NCI-H1417 treated with DMSO at 0.1 percent for 48 hours (cell line): ENCODE measurements at regions not wholly inside any gene's neighbourhood (a gene's known extent, or its start where the extent isn't known, plus 50 kb on each side); places are given as distances from the start of the nearest gene placed in this dataset.
"Not testable (repeated sequence)": the region's sequence is repeated elsewhere in the genome, so short reads cannot be mapped to it uniquely, and the experiment has no call there.

Experiments
- DNase-seq: peaks from one replicate; lab custom pipeline; 2025; lab: John Stamatoyannopoulos, UW

- no peak for DNase-seq
Observed at GRCh38 chr6:44742201-44742600, 354.7 kb downstream of the CDC5L start.

- DNase-seq: no peak
Observed at GRCh38 chr6:44742828-44743372, 355.4 kb downstream of the CDC5L start.

DNA sequence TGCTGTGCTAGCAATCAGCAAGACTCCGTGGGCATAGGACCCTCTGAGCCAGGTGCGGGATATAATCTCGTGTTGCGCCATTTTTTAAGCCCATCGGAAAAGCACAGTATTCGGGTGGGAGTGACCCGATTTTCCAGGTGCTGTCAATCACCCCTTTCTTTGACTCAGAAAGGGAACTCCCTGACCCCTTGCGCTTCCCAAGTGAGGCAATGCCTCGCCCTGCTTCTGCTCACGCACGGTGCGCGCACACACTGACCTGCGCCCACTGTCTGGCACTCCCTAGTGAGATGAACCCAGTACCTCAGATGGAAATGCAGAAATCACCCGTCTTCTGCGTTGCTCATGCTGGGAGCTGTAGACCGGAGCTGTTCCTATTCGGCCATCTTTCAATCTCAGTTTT lies 372.6 kb downstream of the CDC5L start:
- DNase-seq: not testable (repeated sequence)

DNA sequence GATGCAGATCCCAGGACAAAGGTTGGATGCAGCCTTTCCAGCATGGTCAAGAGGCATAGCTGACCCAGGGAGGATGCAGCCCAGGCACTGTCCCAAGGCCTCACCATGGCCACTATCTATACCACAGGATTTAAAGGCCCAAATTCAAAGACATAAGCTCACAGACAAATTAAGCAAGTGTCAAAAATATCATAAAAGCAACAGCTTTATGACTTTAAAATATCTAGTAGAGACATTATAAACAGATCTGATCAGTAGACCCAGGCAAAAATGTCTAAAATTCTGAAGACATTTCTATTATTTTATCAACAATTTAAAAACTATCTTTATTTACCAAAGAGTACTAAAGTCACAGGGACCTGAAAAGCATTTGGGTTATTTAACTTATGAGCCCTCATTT lies 373.5 kb downstream of the CDC5L start:
- no peak for DNase-seq

DNA sequence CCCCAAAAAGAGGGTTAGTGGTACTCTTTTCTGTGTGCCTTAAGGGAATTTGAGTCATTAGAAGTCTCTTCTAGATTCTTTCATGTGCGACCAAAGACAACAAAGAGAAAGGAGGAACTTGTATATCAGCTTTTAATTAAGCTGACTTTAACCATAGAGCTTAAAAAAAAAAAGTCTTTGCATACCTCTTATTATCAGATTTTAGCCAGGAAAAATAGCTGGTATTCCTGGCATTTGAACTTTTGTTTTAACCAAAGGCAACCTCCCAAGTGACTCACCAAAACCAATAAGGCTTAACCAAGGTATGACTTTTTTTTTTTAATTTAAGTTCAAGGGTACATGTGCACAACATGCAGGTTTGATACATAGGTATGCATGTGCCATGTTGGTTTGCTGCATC lies 375.0 kb downstream of the CDC5L start:
- no peak for DNase-seq

DNA sequence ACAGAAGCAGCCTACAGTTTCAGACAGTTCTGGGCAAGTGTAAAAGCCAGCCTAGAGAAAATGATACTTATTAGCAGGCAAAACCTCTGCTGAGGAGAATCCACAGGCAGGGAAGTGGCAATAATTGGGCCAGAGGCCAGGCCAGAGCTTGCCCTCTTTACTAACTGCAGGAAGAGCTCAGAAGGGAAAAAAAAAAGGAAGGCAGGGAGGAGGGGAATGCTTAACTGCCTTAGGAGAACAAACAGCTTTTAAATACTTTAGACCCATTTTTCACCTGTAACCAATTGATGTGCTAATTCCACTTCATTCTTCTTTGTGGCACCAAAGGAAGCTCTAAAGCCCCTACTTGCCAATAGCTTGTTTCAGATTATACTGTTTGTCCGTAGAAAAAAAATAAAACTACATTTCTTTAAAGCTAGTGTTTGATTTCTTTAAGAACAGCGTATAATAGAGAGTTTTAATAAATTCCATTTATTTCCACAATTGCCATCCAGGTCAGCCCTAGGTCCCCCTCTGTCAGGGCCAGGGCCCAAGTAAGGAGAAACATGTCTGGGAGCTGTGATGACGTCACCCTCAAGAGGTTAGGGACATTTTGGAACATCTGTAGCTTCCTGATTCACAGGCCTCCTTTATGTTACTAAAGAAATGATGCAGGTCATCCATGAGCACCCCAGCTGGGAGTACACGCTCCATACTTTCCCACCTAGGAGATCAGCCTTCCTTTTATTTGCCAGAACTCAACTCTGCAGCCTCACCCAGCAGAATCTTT lies 384.3 kb downstream of the CDC5L start:
- no peak for DNase-seq

DNA sequence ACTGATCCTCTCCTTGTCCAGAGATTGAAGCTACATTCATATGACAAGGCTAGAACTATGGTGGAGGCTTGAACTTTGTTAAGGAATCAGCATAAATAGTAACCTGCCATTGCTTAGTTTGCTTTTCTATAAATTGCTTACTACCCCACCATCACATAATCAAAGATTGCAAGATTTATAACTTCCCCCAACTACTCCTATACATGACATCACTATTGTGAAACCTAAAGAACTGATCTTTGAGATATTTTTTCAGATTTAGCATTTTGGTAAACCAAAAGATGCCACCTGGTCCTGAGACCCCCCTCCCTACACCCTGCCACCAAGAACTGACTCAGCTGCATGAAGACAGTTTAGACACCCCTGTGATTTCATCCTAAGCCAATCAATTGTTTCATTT lies 385.3 kb downstream of the CDC5L start:
- no peak for DNase-seq

- DNase-seq: no peak
Observed at GRCh38 chr6:44775121-44775520, 387.6 kb downstream of the CDC5L start.

GRCh38 chr6:44776344-44776743 lies 388.8 kb downstream of the CDC5L start:
- no peak for DNase-seq

DNA sequence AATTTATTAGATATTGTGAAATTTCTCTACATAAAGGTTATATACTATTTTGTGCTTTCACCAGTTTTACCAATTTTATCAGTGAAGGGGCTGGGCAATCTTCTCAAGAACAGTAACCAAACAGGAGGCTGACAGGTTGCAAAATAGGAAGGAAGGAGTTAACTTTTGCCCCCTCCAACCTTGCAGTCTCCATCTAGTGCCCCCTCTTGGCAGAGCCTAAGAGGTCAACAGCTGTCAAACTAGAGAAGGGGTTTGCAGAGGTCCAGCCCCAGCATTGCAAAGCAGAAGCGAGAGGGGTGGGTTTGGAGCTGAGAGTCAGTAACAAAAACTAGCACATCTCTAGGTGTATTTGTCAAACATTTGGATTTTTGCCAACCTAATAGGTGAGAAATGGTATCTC lies 391.0 kb downstream of the CDC5L start:
- DNase-seq: no peak
